COLO829 (cell line): ENCODE measurements at regions not wholly inside any gene's neighbourhood (a gene's known extent, or its start where the extent isn't known, plus 50 kb on each side); places are given as distances from the start of the nearest gene placed in this dataset.

Experiments used
- DNase-seq: peaks from one replicate; pipeline ENCODE4 v3.0.0; 2012; ENCODE audit warnings: low spot score

- no peak for DNase-seq
These were observed 55.1 kb downstream of the TMEM174 start for GRCh38 chr5:73228052-73228451.
